HCT116 (cell line): ENCODE measurements at regions not wholly inside any gene's neighbourhood (a gene's known extent, or its start where the extent isn't known, plus 50 kb on each side); places are given as distances from the start of the nearest gene placed in this dataset.

ENCODE experiments used
- ATAC-seq: fragments of 200-7000 bp; cut with Tn5 transposase; 2 replicates; pipeline ENCODE4 v1.9.1; 2020; ENCODE audit warnings: mild to moderate bottlenecking, moderate library complexity
- BruUV-seq: library from RNA; stranded (reverse); fragments of 400-500 nt; replicated peaks from 2 replicates; lab custom pipeline; 2021; lab: Mats Ljungman, UMichigan
- CTCF ChIA-PET: fragments of 300-600 bp; sonication (Branson Sonifier 250); formaldehyde crosslinking; loops from one replicate; lab custom pipeline; 2021; ENCODE audit warnings: antibody characterized with exemption; lab: Charles Lee
- POLR2A ChIA-PET: fragments of 300-600, 350-600 bp; sonication (Branson Sonifier 250); formaldehyde crosslinking; loops from one replicate; lab custom pipeline; 2021; ENCODE audit warnings: antibody characterized with exemption; lab: Charles Lee
- RAD21 ChIA-PET, 2 experiments: fragments of 300-600 bp; sonication (Branson Sonifier 250); formaldehyde crosslinking; loops; one replicate each; lab custom pipeline; 2023; ENCODE audit warnings: low total read pairs in 2 of 2; ENCODE audit not compliant: uncharacterized antibody in 2 of 2, unreplicated experiment in 2 of 2, low non-redundant PET in 1 of 2; lab: Charles Lee
- DNase-seq: peaks from one replicate; pipeline ENCODE4 v3.0.0-alpha.2; 2010; ENCODE audit warnings: low read depth, low spot score
- H2AFZ ChIP-seq: fragments of 200-600 bp; shearing (Covaris generic), sonication (generic); 2 replicates; pipeline ENCODE4 v1.6.1; 2017; ENCODE audit warnings: low read depth, mixed run types, mixed read lengths, antibody characterized with exemption, low read length; ENCODE audit not compliant: poor library complexity, severe bottlenecking
- H3K27ac ChIP-seq: 2 replicates; pipeline ENCODE4 v1.5.1; 2012; ENCODE audit warnings: low read depth, low read length
- H3K27me3 ChIP-seq: fragments of 200-600 bp; sonication (generic); 2 replicates; pipeline ENCODE4 v1.6.1; 2016; ENCODE audit warnings: mixed run types, low read length, mixed read lengths; ENCODE audit not compliant: insufficient read depth
- H3K36me3 ChIP-seq, 2 experiments: fragments of 200-500 bp in 1 of 2; fragments of 200-600 bp in 1 of 2; sonication (Bioruptor generic) in 1 of 2; sonication (generic) in 1 of 2; 2 replicates each; pipeline versions ENCODE4 v1.5.1 to v1.6.1; 2014 to 2016; ENCODE audit warnings: low read length in 2 of 2, inconsistent platforms in 1 of 2, mixed read lengths in 1 of 2, mixed run types in 1 of 2; ENCODE audit not compliant: insufficient read depth in 2 of 2, control insufficient read depth in 1 of 2
- H3K4me1 ChIP-seq, 2 experiments: fragments of 200-600 bp in 1 of 2; sonication (generic) in 1 of 2; 2 replicates each; pipeline versions ENCODE4 v1.5.1 to v1.6.1; 2012 to 2017; ENCODE audit warnings: low read length in 2 of 2, inconsistent platforms in 1 of 2, mild to moderate bottlenecking in 1 of 2, mixed read lengths in 1 of 2, mixed run types in 1 of 2, moderate library complexity in 1 of 2; ENCODE audit not compliant: insufficient read depth in 2 of 2, control insufficient read depth in 1 of 2
- H3K4me2 ChIP-seq: fragments of 200-600 bp; sonication (generic); 2 replicates; pipeline ENCODE4 v1.6.1; 2017; ENCODE audit warnings: mixed run types, low read length, mixed read lengths
- H3K4me3 ChIP-seq, 2 experiments: fragments of 200-600 bp in 1 of 2; sonication (generic) in 1 of 2; replicated peaks in 1 of 2; 2 replicates each; pipeline ENCODE4 v1.5.1; 2011 to 2016; ENCODE audit warnings: low read length in 2 of 2, control low read depth in 1 of 2, low read depth in 1 of 2, mild to moderate bottlenecking in 1 of 2, mixed read lengths in 1 of 2, mixed run types in 1 of 2
- H3K79me2 ChIP-seq: fragments of 200-600 bp; sonication (generic); 2 replicates; pipeline ENCODE4 v1.6.1; 2017; ENCODE audit warnings: mild to moderate bottlenecking, mixed run types, low read length, moderate library complexity, mixed read lengths; ENCODE audit not compliant: insufficient read depth
- H3K9ac ChIP-seq: fragments of 200-600 bp; sonication (generic); 2 replicates; pipeline ENCODE4 v1.6.1; 2016; ENCODE audit warnings: low read length, mixed read lengths
- H3K9me2 ChIP-seq: fragments of 200-600 bp; sonication (generic), shearing (Covaris generic); 2 replicates; pipeline ENCODE4 v1.6.1; 2017; ENCODE audit warnings: mixed run types, mild to moderate bottlenecking, moderate library complexity; ENCODE audit not compliant: insufficient read depth
- H3K9me3 ChIP-seq, 2 experiments: fragments of 200-500 bp in 1 of 2; fragments of 200-600 bp in 1 of 2; sonication (Bioruptor generic) in 1 of 2; sonication (generic) in 1 of 2; 2 replicates each; pipeline ENCODE4 v1.6.1; 2014 to 2017; ENCODE audit warnings: low read length in 2 of 2, mixed read lengths in 2 of 2, inconsistent platforms in 1 of 2, low read depth in 1 of 2, mild to moderate bottlenecking in 1 of 2, mixed run types in 1 of 2, moderate library complexity in 1 of 2; ENCODE audit not compliant: control insufficient read depth in 1 of 2, insufficient read depth in 1 of 2
- H4K20me1 ChIP-seq: fragments of 200-600 bp; sonication (generic), shearing (Covaris generic); 2 replicates; pipeline ENCODE4 v1.6.1; 2017; ENCODE audit warnings: mixed run types, mild to moderate bottlenecking, moderate library complexity; ENCODE audit not compliant: insufficient read depth
- ATF3 ChIP-seq: IDR thresholded peaks from 2 replicates; pipeline ENCODE4 v1.6.1; 2012
- CBX3 ChIP-seq: IDR thresholded peaks from 2 replicates; pipeline ENCODE4 v1.6.1; 2012; ENCODE audit warnings: low read depth
- CEBPB ChIP-seq: IDR thresholded peaks from 2 replicates; pipeline ENCODE4 v1.6.1; 2012; ENCODE audit warnings: low read depth
- EZH2phosphoT487 ChIP-seq: fragments of 200-600 bp; IDR thresholded peaks from 2 replicates; pipeline ENCODE4 v1.6.1; 2018; ENCODE audit warnings: antibody characterized with exemption, borderline replicate concordance
- JUND ChIP-seq: IDR thresholded peaks from 2 replicates; pipeline ENCODE4 v1.6.1; 2012
- MAX ChIP-seq: IDR thresholded peaks from 2 replicates; pipeline ENCODE4 v1.6.1; 2012
- POLR2AphosphoS5 ChIP-seq: IDR thresholded peaks from 2 replicates; pipeline ENCODE4 v1.6.1; 2011; ENCODE audit warnings: mild to moderate bottlenecking, low read depth, low read length, moderate library complexity
- REST ChIP-seq: IDR thresholded peaks from 2 replicates; pipeline ENCODE4 v1.6.1; 2012; ENCODE audit warnings: low read depth
- intact Hi-C: fragments of 100-400 bp; cut with micrococcal nuclease; formaldehyde crosslinking; loops from 2 replicates; pipeline ENCODE4 v1.10.0; 2022

- H3K4me1 ChIP-seq = no peaks in the 10 kb centered on the region
- H3K27ac ChIP-seq = no peak overlapping the region
- no TSS peak for BruUV-seq
- H2AFZ ChIP-seq = no peak overlapping the region
- POLR2A ChIA-PET = no interaction called here
- H3K79me2 ChIP-seq = no peaks in the 10 kb centered on the region
- no peaks in the 10 kb centered on the region for H4K20me1 ChIP-seq
- no peak overlapping the region for H3K4me2 ChIP-seq
- RAD21 ChIA-PET = no interaction called here
- no peak for ATAC-seq
- no peak overlapping the region for H3K9ac ChIP-seq
- CTCF ChIA-PET = no interaction called here
- H3K27me3 ChIP-seq = no peaks in the 10 kb centered on the region
- no peak for TF ChIP-seq REST
- TF ChIP-seq MAX = no peak
- no peak for TF ChIP-seq CEBPB
- TF ChIP-seq ATF3 = no peak
- TF ChIP-seq JUND = no peak
- no peak for TF ChIP-seq POLR2AphosphoS5
- TF ChIP-seq CBX3 = no peak
- no peak for TF ChIP-seq EZH2phosphoT487
- no peak for DNase-seq
- peaks cover 7 to 28% of the 10 kb centered on the region in 2 experiments for H3K9me3 ChIP-seq
- H3K4me3 ChIP-seq = no peak overlapping the region
- no peaks in the 10 kb centered on the region for H3K9me2 ChIP-seq
- no peaks in the 10 kb centered on the region for H3K36me3 ChIP-seq
- intact Hi-C loops = no loop called here
Measured at GRCh38 chr18:77995593-77995992, 745.9 kb downstream of the GALR1 start.
